Fibroblast of lung (primary cell): ENCODE measurements at regions not wholly inside any gene's neighbourhood (a gene's known extent, or its start where the extent isn't known, plus 50 kb on each side); places are given as distances from the start of the nearest gene placed in this dataset.

Experiments
- CTCF ChIP-seq, 2 donors: IDR thresholded peaks in 1 of 2; conservative IDR thresholded peaks in 1 of 2; 1 replicate in 1 of 2; 2 replicates in 1 of 2; pipeline ENCODE4 v1.5.1; 2011 to 2012; ENCODE audit warnings: low read length in 2 of 2, control low read depth in 1 of 2, inconsistent platforms in 1 of 2, low read depth in 1 of 2, mild to moderate bottlenecking in 1 of 2
- EZH2 ChIP-seq: IDR thresholded peaks from 2 replicates; pipeline ENCODE4 v1.5.1; 2012; ENCODE audit warnings: low read length, control low read depth, mild to moderate bottlenecking; ENCODE audit errors: missing control alignments

GRCh38 chr10:94193466-94193924 is 169.2 kb downstream of the NOC3L start:
- TF ChIP-seq CTCF (conservative IDR thresholded peaks at IDR 0.05 in 1 of 2, IDR thresholded peaks at IDR 0.05 in 1 of 2; ENCODE audit: low read depth in 1 of 2, low read length in 2 of 2) (no peak), EZH2 (no peak)
